ENCODE measurements at regions not wholly inside any gene's neighbourhood (a gene's known extent, or its start where the extent isn't known, plus 50 kb on each side); places are given as distances from the start of the nearest gene placed in this dataset.
A peak's percentile ranks its signal among the peaks of the same experiment; 100 is the strongest.
"Not testable (repeated sequence)": the region's sequence is repeated elsewhere in the genome, so short reads cannot be mapped to it uniquely, and the experiment has no call there.

- H4K20me1 ChIP-seq (ENCODE audit: low read depth, low read length); H3K4me3 ChIP-seq (ENCODE audit: insufficient read depth, low read length, poor library complexity, severe bottlenecking); H3K9me2 ChIP-seq (replicated peaks; ENCODE audit: insufficient read depth, low read length); H3K9ac ChIP-seq (ENCODE audit: low read length); H3K27me3 ChIP-seq (ENCODE audit: low read length); H3K27ac ChIP-seq (ENCODE audit: low read depth, low read length); H3K9me3 ChIP-seq (ENCODE audit: insufficient read depth, low read length); H3F3A ChIP-seq (ENCODE audit: insufficient read depth); H2AFZ ChIP-seq (ENCODE audit: low read depth, low read length, severe bottlenecking); H3K36me3 ChIP-seq (ENCODE audit: low read length); H3K79me2 ChIP-seq (ENCODE audit: insufficient read depth, low read length); H3K4me2 ChIP-seq (ENCODE audit: low read depth, low read length, poor library complexity, severe bottlenecking): not testable (repeated sequence)
- TF ChIP-seq CTCF (IDR thresholded peaks at IDR 0.05; ENCODE audit: insufficient read depth, low read length, poor library complexity, severe bottlenecking): peak; percentile 11
These were observed 541.7 kb upstream of the PITX2 start for GRCh38 chr4:111164556-111164955.

GRCh38 chr4:111174331-111174730 is 551.5 kb upstream of the PITX2 start:
- H4K20me1 ChIP-seq (ENCODE audit: low read depth, low read length): no peaks in the 10 kb centered on the region
- TF ChIP-seq CTCF (IDR thresholded peaks at IDR 0.05; ENCODE audit: insufficient read depth, low read length, poor library complexity, severe bottlenecking) (no peak), EZH2phosphoT487 (conservative IDR thresholded peaks at IDR 0.05; ENCODE audit: low read length) (no peak)
- H3K79me2 ChIP-seq (ENCODE audit: insufficient read depth, low read length): no peaks in the 10 kb centered on the region

GRCh38 chr4:111178231-111178630 is 555.4 kb upstream of the PITX2 start:
- Histone ChIP-seq H4K20me1 (ENCODE audit: low read depth, low read length) (no peaks in the 10 kb centered on the region), H3K27me3 (ENCODE audit: low read length) (no peaks in the 10 kb centered on the region), H3K36me3 (ENCODE audit: low read length) (no peaks in the 10 kb centered on the region), H3K9ac (ENCODE audit: low read length) (no peak overlapping the region), H3K9me2 (replicated peaks; ENCODE audit: insufficient read depth, low read length) (no peaks in the 10 kb centered on the region), H3K79me2 (ENCODE audit: insufficient read depth, low read length) (no peaks in the 10 kb centered on the region), H3K4me3 (ENCODE audit: insufficient read depth, low read length, poor library complexity, severe bottlenecking) (no peak overlapping the region), H3K27ac (ENCODE audit: low read depth, low read length) (no peak overlapping the region), H3K4me2 (ENCODE audit: low read depth, low read length, poor library complexity, severe bottlenecking) (no peak overlapping the region), H3F3A (ENCODE audit: insufficient read depth) (no peaks in the 10 kb centered on the region), H3K9me3 (ENCODE audit: insufficient read depth, low read length) (no peaks in the 10 kb centered on the region), H2AFZ (ENCODE audit: low read depth, low read length, severe bottlenecking) (no peak overlapping the region)
- TF ChIP-seq EZH2phosphoT487 (conservative IDR thresholded peaks at IDR 0.05; ENCODE audit: low read length) (no peak), CTCF (IDR thresholded peaks at IDR 0.05; ENCODE audit: insufficient read depth, low read length, poor library complexity, severe bottlenecking) (no peak)

More at GRCh38 chr4:111174331-111174730, 551.5 kb upstream of the PITX2 start:
- Histone ChIP-seq H3K4me2 (ENCODE audit: low read depth, low read length, poor library complexity, severe bottlenecking) (no peak overlapping the region), H3K36me3 (ENCODE audit: low read length) (no peaks in the 10 kb centered on the region), H3K9me3 (ENCODE audit: insufficient read depth, low read length) (no peaks in the 10 kb centered on the region), H3F3A (ENCODE audit: insufficient read depth) (no peaks in the 10 kb centered on the region), H3K4me3 (ENCODE audit: insufficient read depth, low read length, poor library complexity, severe bottlenecking) (no peak overlapping the region), H3K27me3 (ENCODE audit: low read length) (no peaks in the 10 kb centered on the region), H3K9ac (ENCODE audit: low read length) (no peak overlapping the region), H2AFZ (ENCODE audit: low read depth, low read length, severe bottlenecking) (no peak overlapping the region), H3K9me2 (replicated peaks; ENCODE audit: insufficient read depth, low read length) (no peaks in the 10 kb centered on the region), H3K27ac (ENCODE audit: low read depth, low read length) (no peak overlapping the region)

GRCh38 chr4:111187108-111187507 is 564.2 kb upstream of the PITX2 start:
- H3K36me3 ChIP-seq (ENCODE audit: low read length): no peaks in the 10 kb centered on the region
- TF ChIP-seq EZH2phosphoT487 (conservative IDR thresholded peaks at IDR 0.05; ENCODE audit: low read length): no peak
- TF ChIP-seq CTCF (IDR thresholded peaks at IDR 0.05; ENCODE audit: insufficient read depth, low read length, poor library complexity, severe bottlenecking): no peak

More at GRCh38 chr4:111187108-111187507, 564.2 kb upstream of the PITX2 start:
- H3K9me2 ChIP-seq (replicated peaks; ENCODE audit: insufficient read depth, low read length): no peaks in the 10 kb centered on the region
- H3K4me3 ChIP-seq (ENCODE audit: insufficient read depth, low read length, poor library complexity, severe bottlenecking): no peak overlapping the region
- no peak overlapping the region for H3K27ac ChIP-seq (ENCODE audit: low read depth, low read length)
- no peaks in the 10 kb centered on the region for H4K20me1 ChIP-seq (ENCODE audit: low read depth, low read length)
- H2AFZ ChIP-seq (ENCODE audit: low read depth, low read length, severe bottlenecking): no peak overlapping the region
- H3K4me2 ChIP-seq (ENCODE audit: low read depth, low read length, poor library complexity, severe bottlenecking): no peak overlapping the region
- no peaks in the 10 kb centered on the region for H3K27me3 ChIP-seq (ENCODE audit: low read length)
- H3F3A ChIP-seq (ENCODE audit: insufficient read depth): no peaks in the 10 kb centered on the region
- no peaks in the 10 kb centered on the region for H3K79me2 ChIP-seq (ENCODE audit: insufficient read depth, low read length)
- H3K9me3 ChIP-seq (ENCODE audit: insufficient read depth, low read length): no peaks in the 10 kb centered on the region
- no peak overlapping the region for H3K9ac ChIP-seq (ENCODE audit: low read length)
